Choroid plexus epithelial cell (primary cell): ENCODE measurements at regions not wholly inside any gene's neighbourhood (a gene's known extent, or its start where the extent isn't known, plus 50 kb on each side); places are given as distances from the start of the nearest gene placed in this dataset.

Experiments
- DNase-seq: peaks from one replicate; pipeline ENCODE4 v3.0.0-alpha.2; 2010; ENCODE audit warnings: low read depth
- H3K4me3 ChIP-seq: 2 replicates; pipeline ENCODE4 v1.5.1; 2011; ENCODE audit warnings: low read depth, mild to moderate bottlenecking, control low read depth, low read length, moderate library complexity
- CTCF ChIP-seq: conservative IDR thresholded peaks from 2 replicates; pipeline ENCODE4 v1.5.1; 2011; ENCODE audit warnings: low read depth, mild to moderate bottlenecking, control low read depth, inconsistent platforms, low read length, moderate library complexity

- DNase-seq, result no peak
- TF ChIP-seq CTCF, result no peak
- peak overlapping the region; percentile 68 for H3K4me3 ChIP-seq
Measured at GRCh38 chr6:26224547-26224912, 137.3 kb downstream of the HFE start.

GRCh38 chr6:26224940-26225847, 138.0 kb downstream of the HFE start:
- TF ChIP-seq CTCF, result peak; percentile 43
- peak; percentile 97 for DNase-seq
- H3K4me3 ChIP-seq, result peak overlapping the region; percentile 68

- DNase-seq, result no peak
- peak overlapping the region; percentile 68 for H3K4me3 ChIP-seq
- TF ChIP-seq CTCF, result no peak
Measured at GRCh38 chr6:26225848-26226578, 138.8 kb downstream of the HFE start.

GRCh38 chr6:26226579-26226967, 138.4 kb upstream of the BTN3A2 start:
- no peak overlapping the region for H3K4me3 ChIP-seq
- DNase-seq, result no peak
- TF ChIP-seq CTCF, result no peak

GRCh38 chr6:26230351-26230750, 134.6 kb upstream of the BTN3A2 start:
- H3K4me3 ChIP-seq, result no peak overlapping the region
- no peak for DNase-seq
- no peak for TF ChIP-seq CTCF

- no peak for TF ChIP-seq CTCF
- DNase-seq, result no peak
- H3K4me3 ChIP-seq, result no peak overlapping the region
Measured at GRCh38 chr6:26231006-26231587, 133.9 kb upstream of the BTN3A2 start.
